H1 (cell line): ENCODE measurements at regions not wholly inside any gene's neighbourhood (a gene's known extent, or its start where the extent isn't known, plus 50 kb on each side); places are given as distances from the start of the nearest gene placed in this dataset.

Experiments used
- CTCF ChIA-PET: fragments of 300-600 bp; sonication (Branson Sonifier 250); formaldehyde crosslinking; loops from one replicate; lab custom pipeline; 2021; ENCODE audit not compliant: partially characterized antibody; lab: Charles Lee
- POLR2A ChIA-PET: fragments of 300-600 bp; sonication (Branson Sonifier 250); formaldehyde crosslinking; loops from one replicate; lab custom pipeline; 2021; ENCODE audit warnings: inconsistent platforms; ENCODE audit not compliant: partially characterized antibody; lab: Charles Lee
- DNase-seq, 2 experiments: peaks; one replicate each; pipeline versions ENCODE4 v3.0.0 to v3.0.0-alpha.2; 2010 to 2022; ENCODE audit warnings: low spot score in 2 of 2, low read depth in 1 of 2, mixed read lengths in 1 of 2
- FAIRE-seq: peaks from 2 replicates; lab custom pipeline; 2011; peaks lifted over from hg19 to GRCh38; lab: Jason Lieb, UNC
- H2AFZ ChIP-seq: 2 replicates; pipeline ENCODE4 v1.8.1; 2012; ENCODE audit warnings: low read length, inconsistent platforms
- H2AK5ac ChIP-seq: 2 replicates; pipeline ENCODE4 v1.6.1; 2013; ENCODE audit warnings: low read depth, low read length
- H2BK120ac ChIP-seq: replicated peaks from 2 replicates; pipeline ENCODE3; 2013; ENCODE audit warnings: low read depth, low read length, inconsistent platforms
- H2BK12ac ChIP-seq: 2 replicates; pipeline ENCODE4 v1.6.1; 2013; ENCODE audit warnings: low read depth, low read length
- H2BK15ac ChIP-seq: 2 replicates; pipeline ENCODE4 v1.6.1; 2013; ENCODE audit warnings: low read length
- H2BK20ac ChIP-seq: 2 replicates; pipeline ENCODE4 v1.6.1; 2013; ENCODE audit warnings: low read length
- H2BK5ac ChIP-seq: 2 replicates; pipeline ENCODE4 v1.6.1; 2013; ENCODE audit warnings: low read depth, low read length
- H3K14ac ChIP-seq: 2 replicates; pipeline ENCODE4 v1.6.1; 2013; ENCODE audit warnings: inconsistent platforms; ENCODE audit not compliant: insufficient read length
- H3K18ac ChIP-seq: 2 replicates; pipeline ENCODE4 v1.6.1; 2013; ENCODE audit warnings: low read length; ENCODE audit errors: extremely low read depth
- H3K23ac ChIP-seq: 2 replicates; pipeline ENCODE4 v1.6.1; 2013; ENCODE audit warnings: inconsistent platforms; ENCODE audit not compliant: insufficient read length
- H3K23me2 ChIP-seq: 2 replicates; pipeline ENCODE4 v1.6.1; 2013; ENCODE audit warnings: low read depth, low read length
- H3K27ac ChIP-seq: 2 replicates; pipeline ENCODE4 v1.6.1; 2011; ENCODE audit warnings: low read depth, low read length, inconsistent platforms
- H3K27me3 ChIP-seq, 4 experiments: replicated peaks in 1 of 4; 1 replicate in 1 of 4; 2 replicates in 3 of 4; pipeline versions ENCODE4 v1.6.1 to v1.8.1; 2011 to 2013; ENCODE audit warnings: low read length in 3 of 4, mild to moderate bottlenecking in 3 of 4, inconsistent platforms in 2 of 4, mixed read lengths in 2 of 4, moderate library complexity in 1 of 4; ENCODE audit not compliant: control insufficient read depth in 3 of 4, insufficient read depth in 3 of 4; ENCODE audit errors: extremely low read depth in 1 of 4
- H3K36me3 ChIP-seq, 4 experiments: 2 replicates each; pipeline versions ENCODE4 v1.6.1 to v1.8.1; 2011 to 2013; ENCODE audit warnings: mild to moderate bottlenecking in 4 of 4, low read length in 3 of 4, moderate library complexity in 2 of 4, control low read depth in 1 of 4, inconsistent platforms in 1 of 4; ENCODE audit not compliant: insufficient read depth in 4 of 4, control insufficient read depth in 2 of 4
- H3K4ac ChIP-seq: replicated peaks from 2 replicates; pipeline ENCODE3; 2013; ENCODE audit warnings: low read length, low read depth, mixed read lengths, inconsistent platforms; ENCODE audit not compliant: insufficient read length
- H3K4me1 ChIP-seq, 4 experiments: replicated peaks in 1 of 4; 1 replicate in 1 of 4; 2 replicates in 3 of 4; pipeline versions ENCODE4 v1.6.1 to v1.8.1; 2011 to 2013; ENCODE audit warnings: low read length in 3 of 4, inconsistent platforms in 2 of 4, mixed read lengths in 1 of 4; ENCODE audit not compliant: insufficient read depth in 4 of 4, control insufficient read depth in 3 of 4
- H3K4me2 ChIP-seq, 2 experiments: 2 replicates each; pipeline versions ENCODE4 v1.6.1 to v1.8.1; 2011 to 2013; ENCODE audit warnings: low read depth in 2 of 2, low read length in 2 of 2, control low read depth in 1 of 2, inconsistent platforms in 1 of 2, mild to moderate bottlenecking in 1 of 2; ENCODE audit not compliant: insufficient read depth in 1 of 2
- H3K4me3 ChIP-seq, 4 experiments: fragments of 200-600, 300-600 bp in 1 of 4; sonication (generic), shearing (Covaris generic), sonication (Bioruptor Twin) in 1 of 4; 2 replicates each; pipeline versions ENCODE4 v1.5.1 to v1.8.1; 2011 to 2016; ENCODE audit warnings: low read length in 4 of 4, low read depth in 3 of 4, control low read depth in 2 of 4, inconsistent platforms in 2 of 4, mild to moderate bottlenecking in 2 of 4, mixed read lengths in 1 of 4, moderate library complexity in 1 of 4; ENCODE audit not compliant: insufficient read depth in 2 of 4; ENCODE audit errors: extremely low read depth in 1 of 4
- H3K56ac ChIP-seq: replicated peaks from 2 replicates; pipeline ENCODE3; 2013; ENCODE audit warnings: low read depth, mild to moderate bottlenecking, mixed read lengths, low read length, inconsistent platforms; ENCODE audit not compliant: insufficient read length
- H3K79me1 ChIP-seq: 2 replicates; pipeline ENCODE4 v1.6.1; 2013; ENCODE audit warnings: low read depth, low read length, control low read depth
- H3K79me2 ChIP-seq, 2 experiments: 2 replicates each; pipeline versions ENCODE4 v1.6.1 to v1.8.1; 2012 to 2013; ENCODE audit warnings: low read length in 2 of 2, mild to moderate bottlenecking in 2 of 2, inconsistent platforms in 1 of 2; ENCODE audit not compliant: insufficient read depth in 2 of 2, control insufficient read depth in 1 of 2
- H3K9ac ChIP-seq, 4 experiments: replicated peaks in 1 of 4; 1 replicate in 1 of 4; 2 replicates in 3 of 4; pipeline versions ENCODE4 v1.6.1 to v1.8.1; 2011 to 2013; ENCODE audit warnings: low read depth in 3 of 4, low read length in 3 of 4, control low read depth in 2 of 4, mild to moderate bottlenecking in 2 of 4, moderate library complexity in 2 of 4, inconsistent platforms in 1 of 4; ENCODE audit errors: extremely low read depth in 1 of 4
- H3K9me3 ChIP-seq, 2 experiments: 2 replicates each; pipeline versions ENCODE4 v1.6.1 to v1.8.1; 2012 to 2013; ENCODE audit warnings: mild to moderate bottlenecking in 2 of 2, moderate library complexity in 2 of 2, control low read depth in 1 of 2, inconsistent platforms in 1 of 2, low read depth in 1 of 2, low read length in 1 of 2, mixed read lengths in 1 of 2; ENCODE audit not compliant: insufficient read depth in 2 of 2
- H4K20me1 ChIP-seq, 2 experiments: replicated peaks in 1 of 2; 2 replicates each; pipeline versions ENCODE3 to v1.8.1; 2011 to 2013; ENCODE audit warnings: inconsistent platforms in 2 of 2, low read length in 2 of 2, mild to moderate bottlenecking in 1 of 2; ENCODE audit not compliant: insufficient read depth in 2 of 2, control insufficient read depth in 1 of 2
- H4K5ac ChIP-seq: 2 replicates; pipeline ENCODE4 v1.6.1; 2013; ENCODE audit warnings: low read length, low read depth, mixed read lengths, inconsistent platforms; ENCODE audit not compliant: insufficient read length
- H4K8ac ChIP-seq: 2 replicates; pipeline ENCODE4 v1.8.0; 2013; ENCODE audit warnings: mild to moderate bottlenecking, moderate library complexity, low read length, inconsistent platforms; ENCODE audit not compliant: insufficient read depth; ENCODE audit errors: extremely low read depth
- H4K91ac ChIP-seq: replicated peaks from 2 replicates; pipeline ENCODE3; 2013; ENCODE audit warnings: low read length, mixed read lengths, inconsistent platforms; ENCODE audit not compliant: insufficient read length
- BRCA1 ChIP-seq: IDR thresholded peaks from 2 replicates; pipeline ENCODE4 v1.6.1; 2012; ENCODE audit warnings: low read depth, low read length, improper control_type of control experiment
- CBX8 ChIP-seq: fragments of 300-800, 300-1000 bp; sonication (generic); IDR thresholded peaks from 2 replicates; pipeline ENCODE4 v1.7.1; 2016; ENCODE audit warnings: low read depth, low read length, borderline replicate concordance
- KDM1A ChIP-seq: fragments of 200-600, 300-600 bp; sonication (generic); IDR thresholded peaks from 2 replicates; pipeline ENCODE4 v1.7.1; 2016; ENCODE audit warnings: mild to moderate bottlenecking, low read length, borderline replicate concordance
- KDM4A ChIP-seq: IDR thresholded peaks from one replicate; pipeline ENCODE4 v1.7.1; 2012; ENCODE audit warnings: low read depth, mild to moderate bottlenecking, moderate library complexity, low read length, inconsistent platforms; ENCODE audit not compliant: severe bottlenecking
- RNF2 ChIP-seq: fragments of 200-900, 300-1000 bp; sonication (generic); IDR thresholded peaks from 2 replicates; pipeline ENCODE4 v1.7.1; 2016; ENCODE audit warnings: borderline replicate concordance, low read depth, mild to moderate bottlenecking, antibody characterized with exemption, low read length; ENCODE audit not compliant: poor library complexity, severe bottlenecking; ENCODE audit errors: missing control alignments
- SAP30 ChIP-seq: fragments of 300-600 bp; sonication (generic); IDR thresholded peaks from 2 replicates; pipeline ENCODE4 v1.7.1; 2012; ENCODE audit warnings: low read length, moderate library complexity, mild to moderate bottlenecking, inconsistent platforms; ENCODE audit not compliant: insufficient read depth, insufficient replicate concordance
- SIN3A ChIP-seq, 2 experiments: IDR thresholded peaks in 1 of 2; conservative IDR thresholded peaks in 1 of 2; 2 replicates each; pipeline ENCODE4 v1.6.1; 2011 to 2012; ENCODE audit warnings: low read length in 2 of 2, improper control_type of control experiment in 1 of 2, low read depth in 1 of 2, mild to moderate bottlenecking in 1 of 2
- SIRT6 ChIP-seq: IDR thresholded peaks from one replicate; pipeline ENCODE4 v1.7.1; 2012; ENCODE audit warnings: low read length, inconsistent platforms
- TAF1 ChIP-seq: IDR thresholded peaks from 2 replicates; pipeline ENCODE4 v1.6.1; 2011; ENCODE audit warnings: mild to moderate bottlenecking, low read depth, low read length
- TEAD4 ChIP-seq: IDR thresholded peaks from 2 replicates; pipeline ENCODE4 v1.6.1; 2012; ENCODE audit warnings: low read depth, low read length, inconsistent platforms, mixed read lengths
- ZNF274 ChIP-seq: IDR thresholded peaks from 2 replicates; pipeline ENCODE4 v1.7.0; 2012; ENCODE audit warnings: low read length, borderline replicate concordance; ENCODE audit errors: extremely low read depth
- WGBS, 2 experiments: shearing (Covaris generic) in 1 of 2; methylation state at CpG; one replicate each; pipeline versions ENCODE4 v1.1.6 to v1.1.7; 2013 to 2015; ENCODE audit warnings: low lambda C conversion rate in 2 of 2, mixed read lengths in 2 of 2, inconsistent platforms in 1 of 2, low coverage in 1 of 2, missing lambda C conversion rate in 1 of 2; ENCODE audit not compliant: insufficient replicate concordance in 2 of 2, insufficient coverage in 1 of 2, insufficient read length in 1 of 2; ENCODE audit errors: extremely low coverage in 1 of 2, missing lambda C conversion rate in 1 of 2; 5-methylcytosine and 5-hydroxymethylcytosine counted together

GRCh38 chr5:164057121-164057520 is 551.7 kb downstream of the MAT2B start:
- Histone ChIP-seq H2BK12ac (no peak overlapping the region), H2BK5ac (no peak overlapping the region), H3K79me1 (no peaks in the 10 kb centered on the region), H3K18ac (no peak overlapping the region), H3K9ac (no peak overlapping the region), H3K4me2 (no peak overlapping the region), H4K20me1 (no peaks in the 10 kb centered on the region), H3K27ac (no peak overlapping the region), H3K9me3 (no peaks in the 10 kb centered on the region), H3K36me3 (no peaks in the 10 kb centered on the region), H3K23ac (no peak overlapping the region), H2BK20ac (no peak overlapping the region), H4K8ac (no peak overlapping the region), H2AFZ (no peak overlapping the region), H3K14ac (no peak overlapping the region), H4K91ac (no peak overlapping the region), H3K4ac (no peak overlapping the region), H3K56ac (no peak overlapping the region), H3K23me2 (peaks cover 2% of the 10 kb centered on the region; the same call in 1 of the 2 replicates), H3K4me3 (no peak overlapping the region), H2AK5ac (no peak overlapping the region), H4K5ac (no peak overlapping the region), H2BK15ac (no peak overlapping the region), H2BK120ac (no peak overlapping the region), H3K27me3 (no peaks in the 10 kb centered on the region), H3K79me2 (no peaks in the 10 kb centered on the region), H3K4me1 (peaks cover 0 to 3% (median 1%) of the 10 kb centered on the region in 4 experiments; a peak in 1 of 7 replicates)
- ChIA-PET POLR2A (no interaction called here), CTCF (no interaction called here)
- 88% methylated on average over 2 of the region's 2 CpGs; no CpG with 5 or more reads in 1 of the 2 experiments for WGBS, 2 experiments
- FAIRE-seq = no peak
- no peak for TF ChIP-seq BRCA1
- TF ChIP-seq CBX8 = no peak
- no peak for TF ChIP-seq RNF2
- TF ChIP-seq KDM4A = no peak
- TF ChIP-seq TAF1 = no peak
- no peak for TF ChIP-seq SIN3A (conservative IDR thresholded peaks at IDR 0.05 in 1 of 2, IDR thresholded peaks at IDR 0.05 in 1 of 2; ENCODE audit: low read depth in 1 of 2, low read length in 2 of 2)
- TF ChIP-seq TEAD4 = no peak
- no peak for TF ChIP-seq SIRT6
- no peak for TF ChIP-seq KDM1A
- no peak for TF ChIP-seq SAP30
- no peak for TF ChIP-seq ZNF274
- DNase-seq = no peak
